GM23248 (cell line): ENCODE measurements at regions not wholly inside any gene's neighbourhood (a gene's known extent, or its start where the extent isn't known, plus 50 kb on each side); places are given as distances from the start of the nearest gene placed in this dataset.

Experiments
- EZH2 ChIP-seq: fragments of 200-600 bp; sonication (generic); IDR thresholded peaks from 2 replicates; pipeline ENCODE4 v1.6.1; 2018; ENCODE audit warnings: antibody characterized with exemption, mild to moderate bottlenecking; ENCODE audit not compliant: insufficient read depth, poor library complexity, severe bottlenecking
- EZH2phosphoT487 ChIP-seq: fragments of 200-600 bp; sonication (generic); IDR thresholded peaks from 2 replicates; pipeline ENCODE4 v1.6.1; 2018; ENCODE audit warnings: antibody characterized with exemption, moderate library complexity, mild to moderate bottlenecking, low read depth; ENCODE audit not compliant: insufficient read depth

DNA sequence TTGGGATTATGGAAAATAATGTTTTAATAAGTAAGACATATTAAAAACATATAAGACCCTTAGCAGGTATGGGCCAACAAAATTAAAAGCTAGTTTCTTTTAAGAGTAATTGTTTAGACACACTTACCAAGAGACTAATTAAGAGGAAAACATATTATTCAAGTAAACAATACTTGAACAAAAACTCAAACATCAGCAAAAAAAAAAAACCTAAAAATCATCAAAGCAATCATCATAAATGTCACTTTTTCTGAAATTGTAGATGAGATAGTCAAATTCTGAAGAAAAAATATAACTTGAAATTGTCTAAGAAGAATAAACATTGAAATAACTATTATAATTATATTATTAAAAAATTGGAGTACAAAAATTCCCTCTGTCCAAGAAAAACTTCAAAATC is 1318.2 kb downstream of the ZPLD1 start:
- TF ChIP-seq EZH2phosphoT487: no peak
- TF ChIP-seq EZH2: no peak
